GM21825 (cell line): ENCODE measurements at regions not wholly inside any gene's neighbourhood (a gene's known extent, or its start where the extent isn't known, plus 50 kb on each side); places are given as distances from the start of the nearest gene placed in this dataset.

Source experiments
- ATAC-seq: cut with Tn5 transposase; IDR thresholded peaks from one replicate; pipeline ENCODE4 v1.9.1; 2021; ENCODE audit warnings: mild to moderate bottlenecking, moderate library complexity; ENCODE audit not compliant: unreplicated experiment

DNA sequence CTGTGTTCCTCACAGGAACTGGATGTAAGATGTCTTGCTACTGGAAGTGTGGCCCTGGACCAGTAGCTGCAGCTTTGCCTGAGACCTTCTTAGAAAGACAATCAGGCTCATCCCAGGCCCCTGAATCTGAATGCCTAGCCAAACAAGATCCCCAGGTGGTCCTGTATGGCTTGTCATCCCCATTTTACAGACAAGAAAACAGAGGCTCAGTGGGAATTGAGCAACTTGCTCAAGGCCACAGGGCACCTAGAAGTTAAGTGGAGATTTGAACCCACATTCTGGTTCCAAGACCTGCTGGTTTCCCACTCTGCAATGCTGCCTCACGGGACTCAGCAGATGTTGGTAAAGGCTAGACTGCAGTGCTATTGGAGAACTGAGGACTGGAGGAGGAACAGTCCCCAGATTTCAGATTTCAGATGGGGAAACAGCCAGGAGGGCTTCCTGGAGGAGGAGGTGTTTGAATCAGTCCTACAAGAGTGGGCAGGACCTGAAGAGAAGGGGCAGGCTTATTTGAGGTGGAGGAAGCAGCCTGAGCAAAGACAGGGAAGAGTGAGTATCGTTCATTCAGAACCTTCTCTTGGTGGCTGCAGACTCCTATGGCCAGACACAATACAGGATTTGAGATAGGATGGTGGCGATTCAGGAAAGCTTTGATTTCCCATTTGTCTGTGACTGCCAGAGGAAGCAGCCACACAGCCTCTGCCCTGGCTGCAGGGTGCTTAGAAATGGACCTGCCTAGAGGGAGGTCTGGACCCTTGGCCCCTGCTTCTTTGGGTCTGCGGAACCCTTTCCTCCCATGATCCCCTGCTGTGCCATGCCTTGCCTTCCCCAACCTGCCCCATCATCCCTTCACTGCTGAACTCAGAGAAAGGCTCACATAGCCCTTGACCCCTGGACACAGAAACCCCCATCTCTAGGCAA is 233.4 kb upstream of the NLRP1 start:
- ATAC-seq, result no peak

DNA sequence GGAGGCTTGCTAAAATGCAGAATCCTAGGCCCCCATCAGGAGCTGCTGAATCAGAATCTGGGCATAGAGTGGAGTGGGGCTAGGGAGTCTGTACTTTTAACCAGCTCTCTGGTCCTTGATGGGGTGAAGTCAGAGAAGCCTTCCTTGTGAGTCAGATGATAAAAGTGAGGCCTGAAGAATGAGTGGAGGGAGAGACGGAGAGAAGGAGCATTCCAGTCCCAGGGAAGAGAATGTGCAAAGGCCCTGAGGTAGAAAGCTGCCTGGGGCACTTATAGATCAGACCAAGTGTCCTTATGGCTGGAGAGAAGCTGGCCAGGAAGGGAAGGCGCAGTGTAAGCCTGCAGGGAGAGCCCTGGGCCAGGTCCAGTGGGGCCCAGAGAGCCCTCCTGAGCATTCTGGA is 235.1 kb upstream of the NLRP1 start:
- no peak for ATAC-seq

- no peak for ATAC-seq
Observed at GRCh38 chr17:5819921-5820685, 235.8 kb upstream of the NLRP1 start.

DNA sequence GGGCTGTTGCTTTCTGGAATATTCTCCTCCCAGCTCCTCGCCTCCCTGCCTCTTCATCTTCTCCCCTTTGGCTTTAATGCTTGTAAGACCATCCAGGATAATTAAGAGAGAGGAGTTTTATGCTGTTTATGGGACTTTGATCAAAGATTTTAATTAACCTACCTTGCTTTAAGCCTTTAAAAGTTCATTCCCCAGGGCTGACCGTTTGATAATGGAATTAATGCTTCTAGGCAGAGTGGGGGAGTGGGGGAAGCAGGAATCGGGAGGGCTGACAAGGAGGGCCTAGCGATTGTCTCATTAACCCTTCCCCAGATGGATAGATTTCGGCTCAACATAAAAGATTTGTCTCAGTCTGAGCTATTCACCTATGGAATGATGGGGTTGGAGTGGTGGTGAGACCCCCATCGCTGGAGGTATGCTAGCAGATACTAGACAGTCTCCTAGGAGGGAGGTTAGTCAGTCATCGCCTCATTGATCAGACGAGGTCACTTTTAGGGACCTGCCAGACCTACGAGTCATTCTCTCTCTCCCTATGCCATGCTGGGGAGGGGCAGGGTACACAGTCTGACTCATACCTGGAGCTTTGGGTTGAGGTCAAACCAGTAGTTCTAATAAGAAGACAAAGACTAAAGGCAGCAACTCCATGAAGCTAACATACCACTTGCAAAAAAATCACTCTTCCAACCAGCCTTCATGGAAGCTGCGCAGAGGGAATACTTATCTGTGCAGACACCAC is 236.6 kb upstream of the NLRP1 start:
- no peak for ATAC-seq

GRCh38 chr17:5821803-5822202 is 237.5 kb upstream of the NLRP1 start:
- ATAC-seq, result no peak

- ATAC-seq, result no peak
Observed at GRCh38 chr17:5822281-5823060, 238.2 kb upstream of the NLRP1 start.

DNA sequence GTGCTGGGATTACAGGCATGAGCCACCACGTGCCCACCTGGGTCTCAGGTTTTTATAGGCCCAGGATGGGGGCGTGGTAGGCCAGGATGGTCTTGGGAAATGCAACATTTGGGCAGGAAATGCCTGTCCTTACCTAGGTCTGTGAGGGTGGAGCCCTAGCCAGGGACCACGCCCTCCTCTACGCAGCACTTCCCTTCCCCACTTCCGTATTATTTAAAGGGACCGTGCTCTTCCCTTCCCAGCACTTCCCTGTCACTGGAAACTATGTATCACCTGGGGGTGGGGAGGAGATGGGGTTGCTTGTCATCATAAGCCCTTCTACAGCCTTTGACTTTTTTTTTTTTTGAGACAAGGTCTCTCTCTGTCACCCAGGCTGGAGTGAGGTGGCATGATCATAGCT is 238.9 kb upstream of the NLRP1 start:
- ATAC-seq, result no peak

- no peak for ATAC-seq
Observed at GRCh38 chr17:5825717-5826330, 241.5 kb upstream of the NLRP1 start.

DNA sequence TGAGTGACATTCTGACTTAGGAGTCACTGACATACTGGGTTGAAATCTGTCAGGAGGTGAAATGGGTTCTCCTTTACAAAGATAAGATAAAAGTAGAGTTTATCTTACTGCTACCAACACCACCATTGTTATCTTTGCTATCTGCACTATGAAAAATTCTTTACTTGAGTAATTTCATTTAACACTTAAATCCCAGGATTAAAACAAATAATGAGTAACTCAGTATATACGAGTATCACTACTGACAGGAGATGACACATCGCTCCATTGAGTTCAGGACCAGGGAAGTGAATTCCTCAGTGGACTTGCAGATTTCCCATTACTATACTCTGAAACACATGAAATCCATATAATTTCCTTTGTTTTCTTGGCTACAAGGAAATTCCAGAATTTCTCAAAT is 242.1 kb upstream of the NLRP1 start:
- ATAC-seq, result no peak

GRCh38 chr17:5830921-5831320 is 239.3 kb upstream of the WSCD1 start:
- no peak for ATAC-seq

DNA sequence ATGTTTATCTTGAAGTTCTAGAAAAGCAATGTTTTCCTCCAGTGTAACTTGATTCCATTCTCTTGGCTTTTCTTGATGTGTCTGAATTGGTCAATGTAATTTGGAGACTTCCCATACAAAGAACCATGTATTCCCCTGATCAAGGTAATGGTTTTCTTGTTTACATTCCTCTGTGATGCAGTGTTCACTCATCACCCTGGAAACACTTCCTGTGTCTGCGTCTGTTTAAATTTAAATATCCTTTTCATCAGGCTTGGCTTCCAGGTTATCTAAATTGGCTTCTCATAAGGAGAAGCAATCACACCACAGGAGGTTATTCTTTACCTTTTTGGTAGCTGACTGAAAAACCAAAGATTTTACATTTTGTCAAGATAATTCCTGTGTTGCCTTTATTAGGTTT is 237.3 kb upstream of the WSCD1 start:
- no peak for ATAC-seq

DNA sequence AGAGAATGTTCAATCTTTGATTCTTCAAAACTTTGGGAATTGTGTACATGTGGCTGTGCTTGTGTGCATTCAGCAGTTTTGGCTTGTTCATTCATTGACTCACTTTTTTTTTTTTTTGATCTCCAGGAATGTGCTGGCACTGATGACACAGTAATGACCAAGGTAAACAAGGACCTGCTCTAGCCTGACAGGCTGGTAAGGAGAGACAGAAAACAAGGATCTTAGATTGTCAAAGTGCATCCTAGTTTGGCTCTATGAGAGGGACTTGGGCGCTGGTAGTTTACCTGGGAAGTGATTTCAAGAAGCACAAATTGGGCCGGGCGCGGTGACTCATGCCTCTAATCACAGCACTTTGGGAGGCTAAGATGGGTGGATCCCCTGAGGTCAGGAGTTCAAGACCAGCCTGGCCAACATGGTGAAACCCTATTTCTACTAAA is 233.1 kb upstream of the WSCD1 start:
- no peak for ATAC-seq

DNA sequence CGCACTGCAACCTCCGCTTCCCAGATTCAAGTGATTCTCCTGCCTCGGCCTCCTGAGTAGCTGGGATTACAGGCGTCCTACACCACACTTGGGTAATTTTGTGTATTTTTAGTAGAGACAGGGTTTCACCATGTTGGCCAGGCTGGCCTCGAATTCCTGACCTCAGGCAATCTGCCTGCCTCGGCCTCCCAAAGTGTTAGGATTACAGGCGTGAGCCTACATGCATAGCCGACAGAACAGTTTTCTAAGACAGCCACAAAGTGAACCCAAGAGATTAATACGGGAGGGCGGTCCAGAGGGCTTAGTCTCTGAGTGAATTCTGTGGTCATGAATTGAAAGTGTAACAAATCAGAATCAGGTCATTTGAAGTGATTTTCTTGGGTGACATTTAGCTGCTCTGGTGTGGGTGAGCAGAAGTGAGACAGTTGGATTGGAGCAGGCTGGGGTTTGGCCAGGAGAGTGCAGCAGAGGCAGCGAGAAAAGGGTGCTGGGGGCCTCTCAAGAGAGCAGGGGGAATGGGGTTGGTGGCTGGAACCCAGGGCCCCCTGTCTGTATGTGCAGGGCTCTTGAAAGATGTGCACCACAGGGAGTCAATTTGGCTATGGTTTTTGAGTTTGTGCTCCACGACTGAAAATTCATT is 231.4 kb upstream of the WSCD1 start:
- no peak for ATAC-seq

GRCh38 chr17:5840811-5841446 is 229.2 kb upstream of the WSCD1 start:
- no peak for ATAC-seq

DNA sequence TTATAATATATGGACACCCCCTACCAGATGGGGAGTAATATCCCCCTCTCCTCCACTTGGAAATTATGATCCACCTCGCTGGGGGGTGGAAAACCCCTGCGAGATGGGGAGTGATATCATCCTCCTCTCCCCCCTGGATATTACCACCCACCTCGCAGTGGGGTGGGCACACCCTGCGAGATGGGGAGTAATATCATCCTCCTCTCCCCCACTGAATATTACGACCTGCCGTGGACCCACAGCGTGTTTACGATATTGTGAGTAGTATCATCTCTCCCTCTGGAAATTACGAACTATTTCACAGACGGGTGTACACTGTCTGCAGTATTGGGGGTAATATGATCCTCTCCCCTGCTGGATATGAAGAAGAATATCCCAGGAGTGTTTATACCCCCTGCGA is 228.3 kb upstream of the WSCD1 start:
- ATAC-seq, result no peak

- no peak for ATAC-seq
Observed at GRCh38 chr17:5843366-5844026, 226.7 kb upstream of the WSCD1 start.

DNA sequence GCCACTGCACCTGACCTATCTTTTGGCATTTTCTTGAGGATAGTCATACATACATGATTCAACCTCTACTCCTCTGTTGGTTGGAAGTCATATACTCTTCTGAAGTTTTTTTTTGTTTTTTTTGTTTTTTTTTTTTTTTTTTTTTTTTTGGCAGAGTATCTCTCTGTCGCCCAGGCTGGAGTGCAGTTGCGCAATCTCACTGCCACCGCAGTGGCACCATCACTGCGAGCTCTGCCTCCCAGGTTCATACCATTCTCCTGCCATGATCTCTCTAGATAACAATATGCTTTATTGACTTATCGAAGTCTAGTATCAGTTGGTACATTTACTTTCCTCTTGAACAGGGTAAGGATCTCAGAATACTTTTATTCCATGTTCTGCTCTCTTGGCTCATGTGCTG is 224.2 kb upstream of the WSCD1 start:
- ATAC-seq, result no peak

DNA sequence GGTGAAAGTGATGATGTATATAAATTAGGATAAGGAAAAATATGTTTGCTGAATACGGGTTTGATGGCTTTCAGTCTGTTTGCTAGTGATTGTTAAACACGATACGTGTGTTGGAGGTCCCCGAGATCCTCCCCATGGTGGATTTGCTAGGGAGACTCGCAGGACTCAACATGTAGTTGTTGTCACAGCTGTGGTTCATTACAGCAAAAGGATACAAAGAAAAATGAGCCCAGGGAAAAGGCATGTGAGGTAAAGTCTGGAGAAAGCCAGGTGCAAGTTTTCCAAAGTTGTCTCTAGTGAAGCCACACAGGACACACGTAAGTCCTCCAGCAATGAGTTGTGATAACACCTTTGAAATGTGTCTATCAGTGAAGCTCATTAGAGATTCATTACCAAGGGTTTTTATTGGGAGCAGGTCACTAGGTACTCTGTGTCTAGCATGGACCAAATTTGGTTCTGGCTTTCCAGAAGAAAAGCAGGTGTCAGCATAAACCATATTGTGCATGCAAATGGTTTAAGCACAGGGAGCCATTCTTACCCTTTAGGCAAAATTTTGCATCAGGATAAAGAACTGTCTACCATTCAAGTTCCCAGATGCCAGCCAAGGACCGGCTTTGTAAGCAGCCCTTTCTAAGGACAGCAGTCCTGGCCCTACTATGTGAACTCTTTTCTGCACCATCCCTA is 215.2 kb upstream of the WSCD1 start:
- no peak for ATAC-seq
